Activated T-cell treated with anti-CD3 and anti-CD28 coated beads for 4 hours (primary cell): ENCODE measurements at regions not wholly inside any gene's neighbourhood (a gene's known extent, or its start where the extent isn't known, plus 50 kb on each side); places are given as distances from the start of the nearest gene placed in this dataset.

ENCODE experiments used
- DNase-seq: peaks from one replicate; pipeline ENCODE4 v3.0.0-alpha.2; 2020

DNA sequence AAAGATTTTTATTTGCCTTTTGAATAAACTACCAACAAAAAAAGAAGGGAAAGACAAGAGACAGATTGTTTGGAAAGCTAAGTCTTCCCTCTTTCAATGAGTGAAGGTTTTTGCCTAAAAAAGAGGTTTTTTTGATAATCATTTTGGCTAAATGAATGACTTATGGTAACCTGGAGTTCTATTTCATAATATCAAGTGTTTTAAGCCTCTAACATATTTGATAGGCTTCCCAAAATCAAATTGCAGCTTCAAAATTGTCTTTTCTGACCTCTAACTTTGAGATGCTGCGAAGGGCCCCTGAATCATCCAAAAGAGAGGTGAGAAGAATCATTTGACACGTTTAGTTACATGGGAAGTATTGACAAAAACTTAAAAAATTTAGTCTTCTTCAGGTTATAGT, 53.0 kb upstream of the NAMPT start:
- no peak for DNase-seq

- DNase-seq = no peak
Measured at GRCh38 chr7:106335814-106336213, 51.0 kb upstream of the NAMPT start.
